H9 (cell line): ENCODE measurements at regions not wholly inside any gene's neighbourhood (a gene's known extent, or its start where the extent isn't known, plus 50 kb on each side); places are given as distances from the start of the nearest gene placed in this dataset.

Experiments
- DNase-seq: peaks from one replicate; pipeline ENCODE4 v3.0.0-alpha.2; 2017
- H2AFZ ChIP-seq: one replicate; pipeline ENCODE4 v1.6.1; 2013; ENCODE audit warnings: mild to moderate bottlenecking, low read length, control low read depth, moderate library complexity
- H2AK5ac ChIP-seq: 2 replicates; pipeline ENCODE4 v1.6.1; 2013; ENCODE audit warnings: low read length, control low read depth, mixed read lengths; ENCODE audit not compliant: insufficient read length
- H2BK120ac ChIP-seq: one replicate; pipeline ENCODE4 v1.6.1; 2013; ENCODE audit warnings: low read depth, mild to moderate bottlenecking, low read length, control low read depth, inconsistent platforms; ENCODE audit not compliant: poor library complexity, severe bottlenecking
- H2BK12ac ChIP-seq: 2 replicates; pipeline ENCODE4 v1.6.1; 2013; ENCODE audit warnings: low read length, control low read depth, mixed read lengths, low read depth; ENCODE audit not compliant: insufficient read length
- H2BK15ac ChIP-seq: 2 replicates; pipeline ENCODE4 v1.6.1; 2013; ENCODE audit warnings: low read depth, low read length, control low read depth
- H2BK20ac ChIP-seq: one replicate; pipeline ENCODE4 v1.6.1; 2013; ENCODE audit warnings: low read depth, mild to moderate bottlenecking, low read length, control low read depth, inconsistent platforms; ENCODE audit not compliant: poor library complexity, severe bottlenecking
- H2BK5ac ChIP-seq: 2 replicates; pipeline ENCODE4 v1.6.1; 2013; ENCODE audit warnings: low read length, control low read depth, mixed read lengths; ENCODE audit not compliant: insufficient read length
- H3K14ac ChIP-seq: 2 replicates; pipeline ENCODE4 v1.6.1; 2013; ENCODE audit warnings: low read length, control low read depth; ENCODE audit not compliant: insufficient read depth
- H3K18ac ChIP-seq: 2 replicates; pipeline ENCODE4 v1.6.1; 2013; ENCODE audit warnings: low read depth, mild to moderate bottlenecking, mixed read lengths, low read length, control low read depth; ENCODE audit not compliant: insufficient read length
- H3K23ac ChIP-seq: 2 replicates; pipeline ENCODE4 v1.6.1; 2013; ENCODE audit warnings: low read length, control low read depth, mixed read lengths, low read depth; ENCODE audit not compliant: insufficient read length
- H3K23me2 ChIP-seq: 2 replicates; pipeline ENCODE4 v1.6.1; 2013; ENCODE audit warnings: low read depth, mild to moderate bottlenecking, mixed read lengths, low read length, control low read depth; ENCODE audit not compliant: insufficient read length, poor library complexity, severe bottlenecking
- H3K27ac ChIP-seq: 2 replicates; pipeline ENCODE4 v1.5.1; 2013; ENCODE audit warnings: low read length, control low read depth, mixed read lengths, low read depth; ENCODE audit not compliant: insufficient read length
- H3K27me3 ChIP-seq: 2 replicates; pipeline ENCODE4 v1.6.1; 2013; ENCODE audit warnings: low read length, control low read depth, inconsistent platforms; ENCODE audit not compliant: insufficient read depth
- H3K4ac ChIP-seq: 2 replicates; pipeline ENCODE4 v1.6.1; 2013; ENCODE audit warnings: low read depth, mild to moderate bottlenecking, control low read depth, inconsistent platforms, low read length, moderate library complexity
- H3K4me1 ChIP-seq: 2 replicates; pipeline ENCODE4 v1.6.1; 2013; ENCODE audit warnings: low read length, control low read depth, inconsistent platforms; ENCODE audit not compliant: insufficient read depth
- H3K4me2 ChIP-seq: 2 replicates; pipeline ENCODE4 v1.6.1; 2013; ENCODE audit warnings: low read length, control low read depth, mixed read lengths; ENCODE audit not compliant: insufficient read length, insufficient read depth
- H3K56ac ChIP-seq: 2 replicates; pipeline ENCODE4 v1.6.1; 2013; ENCODE audit warnings: low read depth, mild to moderate bottlenecking, mixed read lengths, low read length, control low read depth; ENCODE audit not compliant: insufficient read length
- H3K79me1 ChIP-seq: 2 replicates; pipeline ENCODE4 v1.6.1; 2013; ENCODE audit warnings: low read depth, mild to moderate bottlenecking, moderate library complexity, low read length, control low read depth, inconsistent platforms; ENCODE audit not compliant: insufficient read depth, poor library complexity, severe bottlenecking
- H3K79me2 ChIP-seq: 2 replicates; pipeline ENCODE4 v1.6.1; 2013; ENCODE audit warnings: low read length, control low read depth, inconsistent platforms; ENCODE audit not compliant: insufficient read depth
- H3K9ac ChIP-seq: 2 replicates; pipeline ENCODE4 v1.6.1; 2013; ENCODE audit warnings: low read length, control low read depth, mixed read lengths; ENCODE audit not compliant: insufficient read length; ENCODE audit errors: extremely low read depth
- H3K9me3 ChIP-seq: one replicate; pipeline ENCODE4 v1.6.1; 2013; ENCODE audit warnings: low read depth, low read length, inconsistent platforms; ENCODE audit not compliant: control insufficient read depth
- H3T11ph ChIP-seq: one replicate; pipeline ENCODE4 v1.6.1; 2013; ENCODE audit warnings: mild to moderate bottlenecking, low read length, control low read depth, inconsistent platforms
- H4K20me1 ChIP-seq: one replicate; pipeline ENCODE4 v1.6.1; 2013; ENCODE audit not compliant: control insufficient read depth, insufficient read length, insufficient read depth
- H4K5ac ChIP-seq: 2 replicates; pipeline ENCODE4 v1.6.1; 2013; ENCODE audit warnings: low read depth, mild to moderate bottlenecking, mixed read lengths, low read length, control low read depth; ENCODE audit not compliant: insufficient read length
- H4K8ac ChIP-seq: replicated peaks from 2 replicates; pipeline ENCODE4 v1.6.1; 2013; ENCODE audit warnings: low read length, control low read depth, mixed read lengths, low read depth; ENCODE audit not compliant: insufficient read length
- H4K91ac ChIP-seq: 2 replicates; pipeline ENCODE4 v1.6.1; 2013; ENCODE audit warnings: low read depth, mild to moderate bottlenecking, moderate library complexity, mixed read lengths, low read length, control low read depth; ENCODE audit not compliant: insufficient read length
- H3K27ac Mint-ChIP-seq, 3 experiments: 2 replicates in 2 of 3; 3 replicates in 1 of 3; pipeline ENCODE4 v1.8.0; 2020 to 2021; ENCODE audit warnings: mixed read lengths in 3 of 3, mild to moderate bottlenecking in 1 of 3, moderate library complexity in 1 of 3
- H3K27me3 Mint-ChIP-seq: 2 replicates; pipeline ENCODE4 v1.8.0; 2021; ENCODE audit warnings: low read depth, mild to moderate bottlenecking, moderate library complexity, mixed read lengths
- H3K36me3 Mint-ChIP-seq, 3 experiments: 2 replicates in 2 of 3; 3 replicates in 1 of 3; pipeline ENCODE4 v1.8.0; 2020 to 2021; ENCODE audit warnings: low read depth in 3 of 3, mixed read lengths in 3 of 3; ENCODE audit not compliant: insufficient read depth in 1 of 3
- H3K4me1 Mint-ChIP-seq, 2 experiments: 2 replicates each; pipeline ENCODE4 v1.8.0; 2020; ENCODE audit warnings: mixed read lengths in 2 of 2
- H3K4me3 Mint-ChIP-seq, 2 experiments: 2 replicates in 1 of 2; 3 replicates in 1 of 2; pipeline ENCODE4 v1.8.0; 2020 to 2021; ENCODE audit warnings: mild to moderate bottlenecking in 2 of 2, mixed read lengths in 2 of 2, moderate library complexity in 1 of 2
- H3K9me3 Mint-ChIP-seq, 2 experiments: 2 replicates in 1 of 2; 3 replicates in 1 of 2; pipeline ENCODE4 v1.8.0; 2020; ENCODE audit warnings: mild to moderate bottlenecking in 2 of 2, mixed read lengths in 2 of 2, moderate library complexity in 1 of 2
- WGBS: extraction: QIAGEN DNeasy Blood & Tissue Kit; methylation state at CpG from one replicate; pipeline ENCODE4 v1.1.7; 2013; ENCODE audit warnings: missing lambda C conversion rate, low lambda C conversion rate, mixed read lengths; ENCODE audit not compliant: insufficient read length; ENCODE audit errors: extremely low coverage; 5-methylcytosine and 5-hydroxymethylcytosine counted together
- TF ChIP-seq, protein P1 (sequence below): fragments of 200-600 bp; sonication (generic); conservative IDR thresholded peaks from 3 replicates; pipeline ENCODE4 v1.8.0; 2021; ENCODE audit warnings: antibody characterized with exemption, mild to moderate bottlenecking

DNA sequence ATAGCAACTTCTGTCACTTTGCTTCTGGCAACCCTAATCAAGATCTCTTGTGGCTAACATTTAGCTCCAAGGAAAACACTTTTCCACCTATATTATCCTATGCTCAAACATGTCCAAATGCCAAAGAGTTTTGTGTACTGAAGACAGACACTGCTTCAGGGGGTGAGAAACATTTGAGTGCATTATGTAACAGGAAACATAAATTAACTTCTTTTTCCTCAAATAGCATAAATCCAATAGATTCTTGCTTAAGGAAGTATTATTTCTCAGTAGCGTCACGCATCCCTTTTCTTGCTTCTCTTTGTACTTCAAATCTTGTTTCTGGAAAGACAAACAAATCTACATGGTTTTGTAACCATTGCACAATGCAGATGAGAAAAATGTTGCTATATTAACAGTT is 839.1 kb downstream of the GLUD2 start:
- no peak overlapping the region for H3K27ac Mint-ChIP-seq
- Histone ChIP-seq H4K8ac (no peak overlapping the region), H2BK15ac (no peak overlapping the region), H3K9me3 (no peaks in the 10 kb centered on the region), H3K27ac (no peak overlapping the region), H3K18ac (no peak overlapping the region), H4K91ac (no peak overlapping the region), H2AK5ac (no peak overlapping the region), H3K9ac (no peak overlapping the region), H2BK120ac (no peak overlapping the region), H3K14ac (no peak overlapping the region), H4K20me1 (no peaks in the 10 kb centered on the region), H3K27me3 (no peaks in the 10 kb centered on the region), H2BK5ac (no peak overlapping the region), H2BK12ac (no peak overlapping the region), H3K4ac (no peak overlapping the region), H3K79me1 (no peaks in the 10 kb centered on the region), H3K56ac (no peak overlapping the region), H2AFZ (no peak overlapping the region), H3K23me2 (no peaks in the 10 kb centered on the region), H3K4me1 (no peaks in the 10 kb centered on the region), H3K79me2 (no peaks in the 10 kb centered on the region), H3T11ph (no peak overlapping the region), H3K4me2 (no peak overlapping the region), H4K5ac (no peak overlapping the region), H2BK20ac (no peak overlapping the region), H3K23ac (no peak overlapping the region)
- no peak for DNase-seq
- H3K36me3 Mint-ChIP-seq = peaks cover 2 to 4% (median 3%) of the 10 kb centered on the region in 3 experiments; a peak in 2 of 7 replicates
- WGBS = no CpG with 5 or more reads among the region's 2 CpGs
- peaks cover 21 to 41% of the 10 kb centered on the region in 2 experiments for H3K9me3 Mint-ChIP-seq
- H3K27me3 Mint-ChIP-seq = no peaks in the 10 kb centered on the region; the same call in 1 of the 2 replicates
- TF ChIP-seq, protein P1, sequence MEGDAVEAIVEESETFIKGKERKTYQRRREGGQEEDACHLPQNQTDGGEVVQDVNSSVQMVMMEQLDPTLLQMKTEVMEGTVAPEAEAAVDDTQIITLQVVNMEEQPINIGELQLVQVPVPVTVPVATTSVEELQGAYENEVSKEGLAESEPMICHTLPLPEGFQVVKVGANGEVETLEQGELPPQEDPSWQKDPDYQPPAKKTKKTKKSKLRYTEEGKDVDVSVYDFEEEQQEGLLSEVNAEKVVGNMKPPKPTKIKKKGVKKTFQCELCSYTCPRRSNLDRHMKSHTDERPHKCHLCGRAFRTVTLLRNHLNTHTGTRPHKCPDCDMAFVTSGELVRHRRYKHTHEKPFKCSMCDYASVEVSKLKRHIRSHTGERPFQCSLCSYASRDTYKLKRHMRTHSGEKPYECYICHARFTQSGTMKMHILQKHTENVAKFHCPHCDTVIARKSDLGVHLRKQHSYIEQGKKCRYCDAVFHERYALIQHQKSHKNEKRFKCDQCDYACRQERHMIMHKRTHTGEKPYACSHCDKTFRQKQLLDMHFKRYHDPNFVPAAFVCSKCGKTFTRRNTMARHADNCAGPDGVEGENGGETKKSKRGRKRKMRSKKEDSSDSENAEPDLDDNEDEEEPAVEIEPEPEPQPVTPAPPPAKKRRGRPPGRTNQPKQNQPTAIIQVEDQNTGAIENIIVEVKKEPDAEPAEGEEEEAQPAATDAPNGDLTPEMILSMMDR = no peak
- H3K4me3 Mint-ChIP-seq = no peak overlapping the region
- H3K4me1 Mint-ChIP-seq = no peaks in the 10 kb centered on the region
